GM19463 (cell line): ENCODE measurements at regions not wholly inside any gene's neighbourhood (a gene's known extent, or its start where the extent isn't known, plus 50 kb on each side); places are given as distances from the start of the nearest gene placed in this dataset.
"Not testable (repeated sequence)": the region's sequence is repeated elsewhere in the genome, so short reads cannot be mapped to it uniquely, and the experiment has no call there.

Experiments
- ATAC-seq: cut with Tn5 transposase; IDR thresholded peaks from one replicate; pipeline ENCODE4 v1.9.1; 2021; ENCODE audit warnings: mild to moderate bottlenecking, moderate library complexity; ENCODE audit not compliant: unreplicated experiment

DNA sequence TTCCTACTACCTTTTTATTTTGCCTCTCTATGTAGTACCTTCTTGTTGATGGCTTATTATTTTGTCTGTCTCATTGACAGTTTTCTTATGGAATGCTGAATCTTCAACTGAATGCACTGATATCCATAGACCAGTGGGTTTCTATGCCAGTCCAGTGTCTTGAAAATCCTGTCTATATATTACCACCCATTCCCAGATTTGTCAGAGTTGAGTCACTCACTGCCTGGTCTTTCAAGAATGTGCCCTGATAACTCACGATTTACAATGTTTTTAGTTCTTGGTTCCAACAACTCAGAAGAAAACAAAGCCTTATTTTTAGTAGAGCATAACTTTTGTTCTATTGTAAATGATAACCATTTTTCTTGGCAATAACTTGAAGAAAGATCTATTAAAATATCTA lies 606.0 kb upstream of the PITX2 start:
- no peak for ATAC-seq

DNA sequence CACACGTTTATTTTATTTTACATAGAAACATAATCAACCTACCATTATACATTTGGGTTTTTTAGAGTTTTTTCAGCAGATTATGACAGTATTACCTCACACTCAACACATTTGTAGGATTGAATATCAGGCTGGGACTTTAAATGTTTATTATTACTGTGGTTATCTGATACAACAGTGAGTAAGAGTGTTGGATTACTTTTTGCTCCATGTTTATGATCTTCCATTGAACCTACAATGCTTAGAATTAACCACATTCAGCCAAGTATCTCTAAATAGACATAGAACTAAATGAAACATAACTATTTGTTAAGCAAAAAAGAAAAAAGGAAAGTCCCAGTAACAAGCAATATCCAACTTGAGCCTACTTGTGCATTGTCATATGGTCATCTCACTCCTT lies 607.4 kb upstream of the PITX2 start:
- no peak for ATAC-seq

DNA sequence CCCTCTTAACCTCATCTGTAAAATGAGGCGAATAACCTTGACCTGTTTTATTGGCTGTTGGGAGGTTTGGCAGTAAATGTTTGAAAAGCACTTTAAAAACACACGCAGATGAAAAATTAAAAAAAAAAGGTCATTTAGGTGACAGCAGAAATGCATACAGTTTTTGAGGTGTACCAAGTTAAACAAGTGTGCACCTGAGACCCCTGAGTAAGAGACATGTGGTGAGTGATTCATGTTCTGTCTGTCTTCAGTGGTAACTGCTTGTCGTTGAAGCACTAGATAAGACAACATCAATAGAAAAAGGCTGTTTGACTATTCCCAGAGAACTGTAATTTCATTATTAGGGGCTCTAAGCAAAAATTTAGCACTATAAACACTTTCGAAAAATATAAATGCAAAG lies 608.4 kb upstream of the PITX2 start:
- no peak for ATAC-seq

DNA sequence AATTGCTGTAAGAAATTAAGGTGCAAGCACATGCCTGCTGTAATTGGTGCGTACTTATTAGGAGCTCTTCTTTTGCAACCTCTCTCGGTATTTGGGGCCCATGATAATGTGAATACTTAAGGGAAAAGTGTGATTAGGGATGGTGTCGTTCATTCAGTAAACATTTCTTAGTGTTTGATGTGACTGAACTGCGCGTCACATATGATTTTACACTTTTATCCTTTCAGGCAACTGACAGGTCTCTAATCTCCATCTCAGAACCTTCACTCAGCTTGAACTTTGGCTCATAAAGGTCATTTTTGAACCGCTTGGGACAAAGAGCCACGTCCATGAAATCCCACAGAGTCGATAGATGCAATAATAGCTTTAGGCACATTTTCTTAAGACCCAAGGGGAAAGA lies 612.1 kb upstream of the PITX2 start:
- no peak for ATAC-seq

DNA sequence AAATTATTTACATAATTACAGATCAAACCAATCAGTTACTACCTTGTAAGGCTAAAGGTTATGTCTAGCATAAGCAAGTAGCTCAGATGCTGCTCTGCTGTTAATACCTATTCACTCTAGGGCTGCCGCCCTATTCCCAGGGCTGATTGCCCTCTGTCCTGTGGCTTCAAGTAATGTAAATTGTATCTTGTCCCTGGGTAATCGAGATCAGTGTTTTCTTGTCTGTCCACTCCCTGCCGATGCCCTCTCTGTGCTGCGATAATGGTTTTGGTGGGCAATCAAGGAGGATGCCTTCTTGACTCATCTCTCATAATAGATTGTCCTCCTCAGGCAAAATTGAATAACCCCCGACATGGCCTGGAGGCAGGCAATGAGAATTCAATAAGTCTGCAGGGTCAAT lies 641.0 kb upstream of the PITX2 start:
- ATAC-seq: no peak

DNA sequence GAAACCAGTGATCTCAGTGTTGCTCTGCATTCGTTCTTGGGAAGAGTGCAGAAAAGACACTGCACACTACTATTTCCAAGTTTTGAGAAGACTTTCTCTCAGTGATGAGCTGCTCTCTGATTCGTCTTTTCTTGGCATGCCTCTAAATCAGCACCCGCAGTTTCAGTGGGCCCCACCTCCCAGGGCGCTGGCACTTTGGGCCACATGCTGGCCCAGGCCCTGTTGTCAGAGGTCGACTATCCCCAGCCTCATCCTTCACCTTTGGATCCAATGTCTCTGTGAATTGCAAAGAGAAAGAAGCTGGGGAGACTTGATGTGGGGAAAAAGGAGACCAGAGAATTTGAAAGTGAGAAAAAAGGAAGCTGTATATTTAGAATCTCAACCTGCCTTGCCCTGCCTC lies 644.1 kb upstream of the PITX2 start:
- ATAC-seq: no peak

DNA sequence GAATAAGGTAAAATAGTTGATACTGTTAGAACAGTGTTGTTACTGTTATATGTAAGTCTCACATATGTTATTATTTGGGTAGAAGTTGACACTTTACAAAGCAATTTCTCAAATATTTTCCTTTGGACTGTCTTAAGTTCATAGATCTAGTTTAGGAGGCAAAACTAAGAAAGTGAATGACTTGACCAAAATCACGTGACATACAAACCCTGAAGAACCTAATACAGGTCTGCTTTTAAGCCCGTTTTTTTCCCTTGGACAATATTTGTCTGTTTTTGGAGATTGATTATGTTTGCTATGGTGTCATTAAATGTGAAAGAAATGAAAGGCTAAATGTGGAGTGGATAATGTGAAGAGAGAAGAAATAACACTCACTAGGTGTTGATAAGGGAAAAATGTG lies 644.9 kb upstream of the PITX2 start:
- no peak for ATAC-seq

DNA sequence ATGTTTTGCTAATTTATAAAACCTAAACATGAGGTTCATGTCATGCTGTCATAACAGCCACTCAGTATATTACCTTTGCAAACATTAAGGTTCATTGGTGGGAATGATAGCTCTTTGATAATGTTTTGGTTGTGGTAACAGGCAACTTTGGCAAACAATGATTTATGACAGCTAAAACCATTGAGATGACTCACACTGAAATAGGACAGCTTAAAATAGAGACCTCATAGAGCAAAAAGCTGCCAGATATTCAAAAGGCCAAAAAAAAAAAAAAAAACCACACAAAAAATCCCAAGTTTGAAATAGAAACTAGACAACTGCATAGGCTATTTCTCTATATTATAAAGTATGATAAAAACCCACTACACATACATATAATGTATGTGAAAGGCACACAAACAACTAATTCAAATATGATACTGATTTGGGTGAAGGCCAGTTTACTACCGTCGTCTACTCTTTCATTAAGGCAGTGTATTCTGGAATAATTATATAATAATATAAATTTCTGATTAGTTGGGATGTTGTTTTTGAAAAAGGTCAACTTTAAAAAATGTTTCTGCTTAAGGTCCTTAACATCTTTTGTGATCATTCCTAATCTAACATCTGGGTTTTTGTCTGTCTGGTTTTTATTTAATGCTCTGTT lies 646.0 kb upstream of the PITX2 start:
- peak; percentile 64 for ATAC-seq

DNA sequence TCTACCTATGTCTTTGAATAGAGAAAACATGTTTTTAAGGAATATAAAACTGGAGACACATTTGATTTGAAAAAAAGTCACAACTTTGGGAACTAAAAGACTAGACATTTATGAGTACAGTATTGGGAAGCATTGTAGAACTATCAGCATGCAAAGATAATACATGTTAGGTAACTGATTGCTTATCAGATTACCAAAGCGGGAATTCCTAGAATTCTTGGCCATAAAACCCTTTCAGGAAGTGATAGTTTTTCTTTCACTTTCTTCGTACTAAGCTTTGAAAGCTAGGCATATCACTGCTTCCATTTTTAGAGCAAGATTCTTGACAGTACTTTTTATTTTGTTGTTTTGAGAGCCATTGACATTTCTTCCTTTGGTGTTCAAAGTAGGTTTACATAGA lies 646.6 kb upstream of the PITX2 start:
- ATAC-seq: no peak

DNA sequence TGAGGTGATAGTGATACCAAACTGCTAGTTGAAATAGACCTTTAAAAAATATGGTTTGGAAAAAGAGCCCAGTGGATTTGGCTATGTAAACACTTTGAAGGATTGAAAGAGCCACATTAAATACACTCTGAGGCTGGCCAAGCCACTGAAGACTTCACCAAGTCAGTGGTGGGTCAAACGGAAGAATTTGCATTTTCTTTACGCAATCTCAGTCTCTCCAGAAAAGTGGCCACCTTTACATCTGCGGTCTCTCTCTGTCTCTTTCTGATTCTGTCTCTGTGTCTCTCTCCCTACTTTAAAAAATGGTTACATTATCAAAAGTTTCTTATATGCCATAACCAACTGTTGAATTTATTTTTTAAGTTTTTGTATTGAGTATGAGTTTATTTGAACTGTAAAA lies 651.2 kb upstream of the PITX2 start:
- no peak for ATAC-seq

DNA sequence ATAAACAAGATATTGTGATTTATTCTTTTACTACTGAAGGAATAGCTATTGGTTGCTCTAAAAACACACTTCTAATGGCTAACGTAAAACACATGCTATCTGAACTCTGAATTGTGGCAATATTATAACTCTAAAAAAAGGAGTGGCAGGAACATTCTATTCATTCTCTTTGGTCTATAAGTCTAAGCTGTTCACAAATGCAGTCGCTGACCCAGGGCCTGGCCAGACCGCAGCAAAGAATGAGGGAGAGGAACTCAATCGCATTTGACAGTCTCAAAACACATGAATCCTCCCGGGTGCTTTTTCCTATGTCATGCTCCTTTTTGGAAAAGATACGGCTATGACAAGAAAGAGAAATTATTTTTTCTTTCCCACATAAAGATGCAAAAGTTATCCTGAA lies 651.6 kb upstream of the PITX2 start:
- ATAC-seq: no peak

DNA sequence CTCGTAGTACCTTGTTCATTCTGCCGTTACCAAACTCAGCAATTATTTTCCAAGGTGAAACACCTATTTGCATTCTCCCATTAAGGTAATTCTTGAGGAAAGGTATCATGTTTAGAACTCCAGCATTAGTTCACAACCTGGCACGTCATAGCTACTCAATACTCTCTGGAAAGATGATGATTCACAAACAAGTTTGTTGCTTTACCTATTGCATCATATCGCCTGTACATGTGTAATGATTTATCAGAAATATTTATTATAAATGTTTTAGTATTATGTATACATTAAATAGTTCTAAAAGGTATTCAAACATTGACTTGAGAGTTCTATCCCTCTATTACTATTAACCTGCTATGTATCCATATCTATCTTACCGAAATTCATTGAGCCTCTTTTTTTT lies 658.3 kb upstream of the PITX2 start:
- no peak for ATAC-seq

DNA sequence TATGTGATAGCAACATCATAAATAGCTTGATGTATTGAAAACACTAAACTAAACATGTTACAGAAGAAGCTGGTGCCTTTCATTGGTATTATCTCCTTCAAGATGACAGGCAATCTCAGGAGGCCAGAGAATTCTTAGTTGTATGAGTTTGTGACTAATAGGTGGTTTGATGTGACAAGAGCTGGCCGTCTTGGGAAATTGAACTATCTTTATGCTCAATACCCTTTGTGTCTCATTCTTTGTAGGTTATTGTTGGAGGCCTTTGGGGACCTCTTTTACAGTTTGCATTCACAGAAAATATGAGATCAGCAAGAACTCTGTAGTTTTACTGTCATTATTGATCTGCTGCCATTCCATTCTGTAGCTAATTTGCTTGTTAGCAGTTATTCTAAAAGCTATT lies 659.2 kb upstream of the PITX2 start:
- ATAC-seq: no peak

DNA sequence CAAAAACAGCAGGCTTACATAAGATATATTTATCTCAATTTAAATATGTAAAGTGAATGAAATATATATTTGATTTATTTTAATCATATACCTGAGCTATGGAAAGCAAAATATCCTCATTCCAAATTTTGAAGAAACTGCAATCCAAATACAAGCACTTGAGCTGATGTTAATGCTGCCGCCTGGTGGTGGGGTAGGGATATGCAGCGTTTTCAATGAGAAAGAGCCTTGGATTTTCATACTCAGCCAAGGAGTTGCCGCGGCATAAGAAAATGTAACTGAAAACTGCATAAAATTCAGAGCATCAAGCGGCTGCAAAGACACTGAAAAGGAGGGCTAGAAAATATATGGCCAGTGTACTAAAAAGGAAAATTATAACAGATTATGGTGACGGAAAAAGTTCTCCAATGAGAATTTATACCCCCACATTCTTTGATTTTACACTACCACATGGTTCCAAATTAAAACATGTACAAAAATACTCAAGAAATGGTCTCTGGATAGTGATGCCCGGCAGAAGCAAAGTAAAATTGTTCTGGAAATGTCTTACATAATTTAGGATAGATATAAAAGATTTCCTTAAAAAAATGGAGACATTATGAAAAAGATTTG lies 660.3 kb upstream of the PITX2 start:
- ATAC-seq: no peak

DNA sequence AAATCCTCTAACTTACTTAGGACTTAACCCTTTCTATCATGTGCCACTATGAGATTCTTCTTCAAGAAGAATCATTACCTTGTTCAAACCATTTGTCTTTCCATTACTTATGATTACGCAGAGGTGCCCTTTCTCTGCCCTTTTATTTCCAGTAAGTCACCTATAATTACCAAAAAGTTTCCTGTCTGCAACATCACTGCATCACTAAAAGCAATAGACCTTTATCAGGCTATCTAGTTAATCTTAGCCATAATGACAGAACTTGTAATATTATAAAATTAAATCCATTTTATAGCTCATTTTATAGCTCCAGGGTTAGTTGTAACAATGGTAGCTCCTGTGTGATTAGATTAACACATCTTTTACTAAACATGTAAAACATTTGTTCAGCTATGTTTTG lies 673.6 kb upstream of the PITX2 start:
- no peak for ATAC-seq

DNA sequence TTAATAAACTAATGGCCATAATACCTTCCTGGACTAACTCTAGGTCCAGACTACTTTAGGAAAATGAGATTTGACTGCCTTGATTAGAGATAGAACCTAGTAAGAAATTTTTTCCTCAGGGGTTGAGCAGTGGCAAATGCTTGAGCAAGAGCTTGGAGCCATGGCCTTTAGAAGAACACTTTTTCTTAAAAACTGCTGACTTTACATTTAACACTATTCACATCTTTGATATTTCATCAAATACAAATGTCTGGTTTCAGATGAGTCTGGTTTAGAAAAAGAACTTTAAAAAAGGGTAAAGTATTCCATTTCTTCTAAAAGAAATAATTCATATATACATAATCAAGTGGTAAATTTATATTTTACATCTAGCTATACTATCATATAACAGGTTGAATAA lies 680.9 kb upstream of the PITX2 start:
- no peak for ATAC-seq

DNA sequence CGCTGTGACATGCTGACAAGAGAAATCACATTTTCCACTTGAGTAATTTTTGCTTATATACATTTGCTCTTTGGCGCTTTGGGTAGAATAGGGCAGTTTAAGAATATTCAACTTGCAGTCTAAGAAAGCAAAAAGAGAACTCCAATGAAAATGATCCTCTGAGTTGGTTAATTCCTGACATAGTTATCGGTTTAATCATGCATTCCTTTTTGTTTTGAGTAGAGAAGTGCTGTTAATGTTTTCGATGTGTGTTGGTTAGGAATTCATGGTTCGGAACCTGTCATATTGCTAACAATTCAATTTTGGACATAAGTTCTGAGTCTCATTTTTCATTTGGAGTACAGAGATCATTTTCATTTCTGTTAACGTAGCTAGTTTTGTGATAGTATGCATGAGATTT lies 700.6 kb upstream of the PITX2 start:
- ATAC-seq: no peak

DNA sequence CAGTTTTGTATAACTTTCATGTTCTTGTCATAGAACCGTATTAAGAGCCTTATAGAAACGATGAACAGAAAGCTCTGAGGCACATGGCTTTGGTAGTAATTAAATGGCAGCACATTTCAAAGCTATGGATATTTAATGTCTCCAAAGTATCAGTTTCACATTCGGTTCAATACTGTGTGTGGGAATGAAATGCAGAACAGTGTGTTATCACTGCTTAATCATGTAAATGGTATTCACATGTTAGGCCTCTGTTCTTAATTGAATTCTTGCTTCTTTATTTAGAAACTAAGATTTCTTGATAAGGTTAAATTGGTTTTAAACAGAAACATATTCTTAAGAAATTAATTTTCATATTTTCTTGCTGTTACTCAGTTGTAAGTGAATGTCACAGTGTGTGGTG lies 701.0 kb upstream of the PITX2 start:
- ATAC-seq: no peak

DNA sequence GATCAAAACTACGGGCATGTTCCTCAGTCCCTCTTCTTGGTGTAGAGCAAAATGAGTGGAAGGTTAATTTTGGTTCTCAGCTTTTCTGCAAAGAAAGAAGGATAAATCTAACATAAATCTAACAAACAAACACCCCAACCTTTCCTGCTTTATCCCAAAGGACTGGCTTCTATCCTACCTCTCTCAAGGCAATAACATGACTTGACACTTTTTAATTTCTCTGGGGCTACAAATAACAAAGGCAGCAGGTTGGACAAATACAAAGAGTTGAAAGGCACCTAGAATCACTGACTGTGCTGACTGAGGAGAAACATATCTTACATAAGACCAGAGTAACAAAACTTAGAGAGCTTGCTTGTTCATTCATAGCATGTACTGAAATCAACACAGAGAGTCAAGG lies 703.6 kb upstream of the PITX2 start:
- no peak for ATAC-seq

DNA sequence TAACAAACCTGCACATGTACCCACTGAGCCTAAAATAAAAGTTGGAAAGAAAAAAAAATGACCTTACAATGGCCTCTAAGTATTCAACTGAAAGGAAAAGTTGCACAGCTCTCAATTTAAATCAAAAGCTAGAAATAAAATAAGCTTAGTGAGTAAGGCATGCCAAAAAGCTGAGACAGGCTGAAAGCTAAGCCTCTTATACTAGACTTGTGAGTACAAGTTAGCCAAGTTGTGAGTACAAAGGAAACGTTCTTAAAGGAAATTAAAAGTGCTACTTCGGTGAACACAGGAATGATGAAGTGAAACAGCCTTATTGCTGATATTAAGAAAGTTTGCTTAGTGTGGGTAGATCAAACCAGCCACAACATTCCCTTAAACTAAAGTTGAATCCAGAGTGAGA lies 707.9 kb upstream of the PITX2 start:
- no peak for ATAC-seq

DNA sequence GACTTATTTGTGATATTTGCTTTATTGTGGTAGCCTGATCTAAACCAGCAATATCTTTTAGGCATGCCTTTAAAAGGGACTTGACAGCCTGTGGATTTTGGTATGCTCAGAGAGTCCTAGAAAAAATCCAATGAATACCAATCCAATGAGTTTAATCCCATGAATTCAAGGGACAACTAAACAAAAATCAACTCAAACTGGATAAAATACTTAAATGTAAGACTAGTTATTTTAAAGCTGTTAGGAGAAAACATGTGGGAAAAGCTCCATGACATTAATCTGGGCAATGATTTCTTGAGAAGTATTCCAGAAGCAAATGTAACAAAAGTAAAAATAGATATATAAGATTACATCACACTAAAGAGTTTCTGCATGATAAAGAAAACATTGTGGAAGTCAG lies 711.5 kb upstream of the PITX2 start:
- no peak for ATAC-seq

DNA sequence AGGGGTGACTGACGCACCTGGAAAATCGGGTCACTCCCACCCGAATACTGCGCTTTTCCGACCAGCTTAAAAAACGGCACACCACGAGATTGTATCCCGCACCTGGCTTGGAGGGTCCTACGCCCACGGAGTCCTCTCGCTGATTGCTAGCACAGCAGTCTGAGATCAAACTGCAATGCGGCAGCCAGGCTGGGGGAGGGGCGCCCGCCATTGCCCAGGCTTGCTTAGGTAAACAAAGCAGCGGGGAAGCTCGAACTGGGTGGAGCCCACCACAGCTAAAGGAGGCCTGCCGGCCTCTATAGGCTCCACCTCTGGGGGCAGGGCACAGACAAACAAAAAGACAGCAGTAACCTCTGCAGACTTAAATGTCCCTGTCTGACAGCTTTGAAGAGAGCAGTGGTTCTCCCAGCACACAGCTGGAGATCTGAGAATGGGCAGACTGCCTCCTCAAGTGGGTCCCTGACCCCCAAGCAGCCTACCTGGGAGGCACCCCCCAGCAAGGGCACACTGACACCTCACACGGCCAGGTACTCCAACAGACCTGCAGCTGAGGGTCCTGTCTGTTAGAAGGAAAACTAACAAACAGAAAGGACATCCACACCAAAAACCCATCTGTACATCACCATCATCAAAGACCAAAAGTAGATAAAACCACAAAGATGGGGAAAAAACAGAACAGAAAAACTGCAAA lies 714.5 kb upstream of the PITX2 start:
- not testable (repeated sequence) for ATAC-seq

DNA sequence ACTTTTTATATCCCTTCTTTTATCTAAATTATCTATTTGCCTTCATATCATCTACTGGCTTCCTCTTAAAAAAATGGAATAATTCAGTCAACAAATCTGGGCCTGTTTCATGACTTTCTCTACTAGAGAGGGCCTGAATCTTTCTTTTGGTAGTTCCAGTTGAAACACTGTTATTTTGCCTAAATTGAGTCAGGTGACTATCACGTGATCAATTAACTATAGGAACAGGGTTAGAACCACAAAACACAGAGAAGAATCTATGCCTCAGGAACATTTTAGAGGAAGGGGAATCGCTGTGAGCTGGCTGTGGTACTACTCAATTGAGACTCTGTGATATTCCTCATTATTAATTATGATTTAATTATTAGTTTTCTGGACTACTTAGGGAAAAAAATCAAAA lies 736.7 kb upstream of the PITX2 start:
- ATAC-seq: no peak
